Activated naive CD4-positive, alpha-beta T cell (primary cell): ENCODE measurements at regions not wholly inside any gene's neighbourhood (a gene's known extent, or its start where the extent isn't known, plus 50 kb on each side); places are given as distances from the start of the nearest gene placed in this dataset.

ENCODE experiments used
- DNase-seq, 4 experiments: peaks; one replicate each; lab custom pipeline; 2025; lab: John Stamatoyannopoulos, UW

- DNase-seq: no peak
These were observed 79.5 kb upstream of the SLCO4A1 start for GRCh38 chr20:62562831-62563230.

DNA sequence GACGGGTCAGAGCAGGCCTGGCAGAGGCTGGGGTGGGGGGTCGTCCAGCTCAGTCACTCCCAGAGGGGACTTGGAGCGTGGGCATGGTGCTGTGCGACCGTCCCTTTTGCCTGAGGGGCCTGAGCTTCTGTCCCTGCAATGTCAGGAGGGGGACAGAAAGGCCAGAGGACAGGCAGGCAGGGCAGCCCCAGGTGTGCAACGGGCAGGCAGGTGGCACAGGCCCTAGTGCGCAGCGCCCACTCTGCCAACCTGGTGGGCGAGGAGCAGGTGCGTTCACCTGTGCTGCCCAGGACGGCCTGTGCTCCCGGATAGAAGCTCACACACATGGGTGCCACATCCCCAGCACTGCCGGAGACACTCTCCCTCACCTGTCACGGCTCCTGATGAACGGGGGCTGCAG, 78.7 kb upstream of the SLCO4A1 start:
- no peak for DNase-seq

GRCh38 chr20:62564456-62565245, 77.7 kb upstream of the SLCO4A1 start:
- no peak for DNase-seq

GRCh38 chr20:62566266-62566665, 76.0 kb upstream of the SLCO4A1 start:
- no peak for DNase-seq

DNA sequence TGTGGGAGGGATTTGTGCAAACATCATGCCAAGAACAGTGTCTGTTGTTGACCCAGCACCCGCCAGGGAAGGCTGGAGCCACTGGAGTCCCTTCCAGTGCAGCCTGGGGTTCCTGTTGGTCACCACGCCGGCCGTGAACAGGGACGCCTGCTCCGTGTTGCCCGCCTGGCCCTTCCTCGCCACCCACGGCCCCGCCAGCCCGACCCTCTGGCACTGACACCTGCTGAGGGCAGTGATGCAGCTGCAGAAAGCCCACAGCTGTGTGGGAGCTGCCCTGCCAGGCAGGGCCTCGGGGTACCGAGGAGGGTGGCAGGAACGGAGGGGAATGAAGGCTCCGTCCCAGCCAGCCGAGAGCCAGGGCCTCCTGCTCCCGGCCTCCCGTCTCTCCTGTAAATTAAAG, 75.5 kb upstream of the SLCO4A1 start:
- no peak for DNase-seq

- no peak for DNase-seq
These were observed 74.9 kb upstream of the SLCO4A1 start for GRCh38 chr20:62567246-62568044.

DNA sequence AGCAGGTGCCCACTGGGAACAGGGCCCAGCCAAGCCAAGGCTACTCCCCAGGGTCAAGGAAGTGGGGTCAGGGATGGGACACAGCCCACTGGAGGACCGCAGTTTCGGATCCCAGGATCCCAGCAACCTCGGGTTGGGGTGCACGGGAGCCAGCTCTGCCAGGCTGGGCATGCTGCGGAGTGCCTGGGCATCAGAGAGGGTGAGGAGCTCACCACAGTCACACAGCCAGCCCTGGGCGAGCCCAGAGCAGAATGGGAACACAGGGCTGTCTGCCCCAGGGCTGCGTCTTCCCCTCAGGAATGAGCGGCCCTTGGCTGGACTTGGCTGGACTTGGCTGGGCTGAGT, 74.3 kb upstream of the SLCO4A1 start:
- DNase-seq: no peak

DNA sequence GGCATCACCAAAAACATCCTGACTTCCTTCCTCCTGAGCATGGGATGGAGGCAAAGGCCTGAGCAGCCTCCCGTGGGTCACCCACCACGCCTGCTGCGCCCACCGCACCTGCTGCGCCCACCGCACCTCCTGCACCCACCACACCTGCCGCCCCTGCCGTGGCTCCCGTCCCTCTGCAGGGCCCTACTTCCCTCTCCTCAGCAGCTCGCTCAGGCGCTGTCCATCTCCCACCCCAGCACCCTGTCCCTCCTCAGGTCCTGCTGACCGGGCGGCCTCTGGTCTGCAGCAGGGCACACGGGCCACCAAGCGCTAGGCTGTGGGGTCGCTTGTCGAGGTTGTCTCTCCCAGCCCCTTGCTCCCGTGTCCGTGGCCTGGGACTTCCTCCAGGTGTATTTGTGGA, 72.7 kb upstream of the SLCO4A1 start:
- no peak for DNase-seq

DNA sequence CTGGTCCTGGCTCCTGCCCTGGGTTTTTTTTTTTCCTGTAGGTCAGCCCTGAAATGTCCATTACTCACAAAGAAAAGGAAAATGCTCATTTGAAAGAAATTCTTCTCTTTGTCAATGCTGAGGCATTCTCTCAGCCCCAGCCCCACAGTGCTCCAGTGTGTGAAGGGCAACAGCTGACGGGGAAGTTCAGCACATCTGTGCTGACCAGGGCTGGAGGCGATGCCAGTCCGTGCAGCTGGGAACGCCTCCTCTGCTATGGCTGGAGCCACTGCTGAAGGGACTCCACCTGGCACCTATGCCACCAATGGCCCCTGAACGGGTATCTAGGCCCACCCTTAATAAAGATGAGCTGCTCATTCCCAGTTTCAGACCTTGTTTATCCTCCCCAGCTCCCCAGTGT, 71.9 kb upstream of the SLCO4A1 start:
- DNase-seq: no peak

- no peak for DNase-seq
These were observed 71.2 kb upstream of the SLCO4A1 start for GRCh38 chr20:62570897-62571668.

DNA sequence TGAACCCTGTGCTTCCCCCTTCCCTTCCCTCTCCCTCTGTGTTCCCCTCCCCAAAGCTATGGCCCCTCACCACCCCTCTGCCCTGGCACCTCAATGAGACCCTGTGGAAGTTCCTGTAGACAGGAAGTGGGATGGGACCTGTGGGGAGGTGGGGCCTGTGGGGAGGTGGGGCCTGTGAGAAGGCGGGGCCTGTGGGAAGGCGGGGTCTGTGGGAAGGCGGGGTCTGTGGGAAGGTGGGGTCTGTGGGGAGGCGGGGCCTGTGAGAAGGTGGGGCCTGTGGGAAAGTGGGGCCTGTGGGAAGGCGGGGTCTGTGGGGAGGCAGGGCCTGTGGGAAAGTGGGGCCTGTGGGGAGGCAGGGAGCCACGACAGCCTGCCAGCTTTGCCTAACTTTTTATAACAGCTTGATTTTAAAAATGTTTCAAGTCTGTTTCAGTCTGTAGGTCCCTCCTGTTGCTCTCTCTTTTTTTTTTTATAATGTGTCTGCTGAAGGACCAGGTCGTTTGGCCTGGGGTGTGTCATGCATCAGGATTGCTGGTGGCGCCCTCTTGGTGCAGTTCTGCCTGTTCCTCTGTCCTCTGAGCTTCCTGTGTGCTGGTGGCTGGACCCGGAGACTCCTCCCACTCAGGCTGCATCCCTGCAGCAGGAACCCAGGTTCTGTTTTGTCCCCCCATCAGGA, 70.5 kb upstream of the SLCO4A1 start:
- no peak for DNase-seq

DNA sequence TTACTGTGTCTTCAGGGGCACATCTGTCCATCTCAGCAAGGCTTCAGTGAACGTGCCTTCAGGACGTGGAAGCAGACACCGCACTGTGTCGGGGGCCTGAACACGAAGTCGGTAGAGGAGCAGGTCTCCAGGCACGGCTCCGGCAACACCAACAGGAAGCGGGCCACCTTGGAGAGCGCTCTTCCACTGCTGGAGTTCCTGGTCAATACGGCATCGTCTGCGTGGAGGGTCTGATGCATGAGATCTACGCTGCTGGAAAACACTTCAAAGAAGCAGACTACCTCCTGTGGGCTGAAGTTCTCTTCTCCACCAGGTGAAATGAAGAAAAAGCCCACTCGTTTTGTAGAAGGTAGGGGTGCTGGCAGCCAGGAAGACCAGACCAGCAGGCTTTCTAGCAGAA, 69.3 kb upstream of the SLCO4A1 start:
- DNase-seq: no peak

DNA sequence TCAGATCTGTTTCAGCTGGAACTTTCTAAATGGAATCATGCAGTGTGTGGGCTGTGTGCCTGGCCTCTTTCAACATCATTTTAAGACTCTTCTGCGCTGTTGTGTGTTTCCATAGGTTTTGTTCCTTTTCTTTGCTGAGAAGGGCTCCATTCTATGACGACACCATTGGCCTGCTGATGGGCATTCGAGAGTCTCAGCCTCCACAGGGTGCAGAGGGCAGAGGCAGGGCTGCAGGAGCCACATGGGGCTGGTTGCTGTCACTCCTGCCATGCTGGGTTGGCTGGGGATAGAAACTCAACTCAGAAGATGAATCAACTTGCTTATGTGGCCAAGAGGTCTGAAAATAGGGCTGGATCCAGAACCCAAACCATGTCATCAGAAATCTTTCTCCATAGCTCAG, 68.5 kb upstream of the SLCO4A1 start:
- DNase-seq: no peak

DNA sequence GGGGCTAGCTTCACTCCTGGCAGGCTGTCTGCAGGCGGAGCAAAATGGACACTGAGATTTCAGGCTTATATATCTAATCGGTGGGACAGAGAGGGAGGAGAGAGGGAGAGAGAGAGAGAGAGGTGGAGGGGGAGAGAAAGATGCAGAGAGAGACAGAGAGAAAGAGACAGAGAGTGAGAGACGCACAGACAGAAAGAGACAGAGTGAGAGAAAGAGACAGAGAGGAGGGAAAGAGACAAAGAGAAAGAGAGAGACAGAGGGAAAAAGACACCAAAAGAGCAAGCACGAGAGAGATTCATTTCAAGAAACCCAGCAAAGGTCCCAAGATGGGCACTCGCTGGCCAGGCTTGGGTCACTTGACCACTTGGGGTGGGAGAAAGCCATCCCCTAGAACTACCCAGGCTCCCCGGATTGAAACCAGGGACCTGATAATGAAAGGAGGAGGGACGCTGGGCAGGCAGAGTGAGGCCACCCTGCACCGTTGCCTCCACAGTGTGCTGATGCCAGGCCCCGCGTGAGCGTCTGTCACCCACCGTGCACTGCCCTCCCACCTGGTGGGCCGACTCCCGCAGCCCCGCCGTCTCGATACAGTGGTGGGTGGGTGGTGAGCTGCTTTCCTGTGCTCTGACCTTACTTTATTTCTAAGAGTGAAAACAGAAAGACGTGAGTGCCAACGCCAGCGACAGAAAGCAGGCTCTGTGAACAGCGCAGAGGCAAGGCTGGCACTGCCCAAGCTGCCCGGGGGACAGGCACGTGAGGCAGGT, 67.9 kb upstream of the SLCO4A1 start:
- DNase-seq: no peak

- DNase-seq: no peak
These were observed 66.2 kb upstream of the SLCO4A1 start for GRCh38 chr20:62575976-62576722.

GRCh38 chr20:62576815-62577489, 65.4 kb upstream of the SLCO4A1 start:
- DNase-seq: no peak

DNA sequence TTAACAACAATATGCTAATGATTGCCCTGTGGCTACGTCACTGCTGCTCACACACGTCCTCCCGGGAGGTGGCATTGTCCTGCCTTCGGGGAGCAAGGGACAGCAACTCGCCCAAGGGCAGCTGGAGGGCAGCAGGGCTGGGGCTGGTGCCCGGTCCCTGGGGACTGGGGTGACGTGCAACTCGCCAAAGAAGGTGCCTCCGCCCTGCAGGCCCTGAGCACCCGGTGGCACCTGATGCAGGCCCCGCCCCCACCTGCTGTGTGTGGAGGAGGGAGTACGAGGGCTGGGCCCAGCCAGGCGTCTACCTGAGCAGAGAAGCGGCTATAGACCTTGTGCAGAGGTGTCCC, 64.8 kb upstream of the SLCO4A1 start:
- DNase-seq: no peak

GRCh38 chr20:62578294-62578897, 63.9 kb upstream of the SLCO4A1 start:
- DNase-seq: no peak

DNA sequence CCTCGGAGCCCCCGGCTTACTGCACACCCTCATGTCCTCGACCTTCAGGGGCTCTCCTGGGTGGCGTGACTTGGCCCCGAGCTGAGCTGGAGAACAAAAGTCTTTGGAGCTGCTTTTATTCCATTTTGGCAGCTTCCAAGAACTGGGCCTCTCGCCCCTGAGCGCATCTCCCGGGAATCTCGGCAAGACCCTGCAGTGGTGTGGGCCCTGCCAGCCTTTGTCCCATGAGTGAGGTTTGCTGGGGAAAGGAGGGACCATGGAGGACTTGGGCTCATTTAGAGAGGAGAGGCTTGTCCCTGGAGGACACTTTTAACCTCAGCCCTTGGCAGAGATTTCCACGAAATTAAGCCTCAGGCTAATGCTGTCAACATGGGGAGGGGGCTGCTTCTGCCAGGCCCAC, 62.3 kb upstream of the SLCO4A1 start:
- no peak for DNase-seq

DNA sequence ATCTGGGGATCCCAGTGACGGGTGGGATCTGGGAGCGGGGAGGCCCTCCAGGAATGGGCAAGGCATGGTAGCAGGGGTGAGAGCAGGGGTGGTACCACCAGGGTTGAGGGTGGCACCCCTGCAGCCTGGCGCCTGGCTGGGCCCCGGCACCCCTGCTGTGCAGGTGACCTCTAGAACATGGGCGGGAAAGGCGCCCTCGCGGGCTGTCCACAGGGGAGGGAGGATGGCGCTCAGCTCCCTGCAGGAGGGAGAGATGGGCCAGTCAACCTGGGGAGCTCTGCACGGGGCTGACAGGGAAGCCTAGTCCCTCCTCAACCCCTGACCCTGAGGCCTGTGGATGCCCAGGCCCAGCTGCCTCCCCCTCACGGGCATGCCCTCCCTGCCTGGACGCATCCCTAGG, 61.6 kb upstream of the SLCO4A1 start:
- no peak for DNase-seq
